Dermis microvascular lymphatic vessel endothelial cell (primary cell): ENCODE measurements at regions not wholly inside any gene's neighbourhood (a gene's known extent, or its start where the extent isn't known, plus 50 kb on each side); places are given as distances from the start of the nearest gene placed in this dataset.

Source experiments
- DNase-seq, 2 donors: peaks; one replicate each; pipeline versions ENCODE4 v3.0.0 to v3.0.0-alpha.2; 2010; ENCODE audit warnings: low read depth in 2 of 2

DNA sequence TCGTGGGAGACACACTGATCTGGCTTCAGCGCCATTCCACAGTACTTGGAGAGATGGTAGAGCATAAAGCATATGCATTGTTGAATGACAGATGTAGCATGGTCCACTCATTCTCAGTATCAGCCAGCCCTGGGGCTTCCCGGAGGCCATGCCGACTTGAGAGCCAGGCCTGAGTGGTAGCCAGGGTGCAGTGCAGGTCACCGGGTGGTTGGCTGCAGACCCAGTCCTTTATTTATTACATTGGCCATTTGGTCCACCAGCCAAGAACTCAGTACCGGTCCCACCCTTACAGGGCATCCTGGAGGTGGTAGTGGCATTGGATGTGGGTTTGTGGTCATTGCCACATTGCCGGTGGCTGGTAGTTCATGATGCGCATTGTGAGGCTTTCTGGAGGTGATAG lies 121.6 kb upstream of the RTL1 start:
- DNase-seq, result no peak

DNA sequence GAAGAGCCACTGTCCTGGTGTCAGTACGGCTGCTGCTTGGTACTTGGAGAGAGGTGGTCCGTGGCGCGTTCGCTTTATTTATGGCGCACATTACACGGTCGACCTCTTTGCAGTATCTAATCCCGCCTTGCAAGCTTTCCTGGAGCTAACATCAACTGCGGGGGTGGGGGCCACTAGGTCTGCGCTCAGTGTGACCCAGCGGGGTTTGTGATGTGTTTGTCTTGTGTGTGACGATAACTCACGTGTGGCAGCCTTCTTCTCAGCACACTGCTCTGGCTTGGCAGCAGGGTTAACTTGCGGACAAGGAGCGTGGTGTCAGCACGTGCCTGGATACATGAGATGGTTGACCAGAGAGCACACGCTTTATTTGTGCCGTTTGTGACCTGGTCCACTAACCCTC lies 122.2 kb upstream of the RTL1 start:
- no peak for DNase-seq

DNA sequence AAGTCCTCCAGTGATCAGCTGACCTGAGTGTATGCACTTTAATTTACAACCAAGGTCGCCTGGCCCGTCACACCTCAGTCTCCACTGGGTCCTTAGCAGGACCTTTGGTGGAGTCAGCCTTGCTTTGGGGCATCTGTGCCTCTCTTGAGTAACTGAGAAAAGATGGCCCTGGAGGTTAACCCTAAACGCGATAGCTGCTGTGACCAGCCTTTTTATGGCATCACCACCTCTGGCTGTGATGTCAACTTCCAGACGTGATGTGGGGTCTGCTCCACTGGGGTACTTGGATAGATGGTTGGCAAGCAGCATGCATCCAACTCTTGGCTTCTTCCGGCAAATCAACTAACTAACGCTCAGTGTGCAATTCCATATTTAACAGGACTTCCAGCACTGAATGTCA lies 122.8 kb upstream of the RTL1 start:
- DNase-seq, result no peak

DNA sequence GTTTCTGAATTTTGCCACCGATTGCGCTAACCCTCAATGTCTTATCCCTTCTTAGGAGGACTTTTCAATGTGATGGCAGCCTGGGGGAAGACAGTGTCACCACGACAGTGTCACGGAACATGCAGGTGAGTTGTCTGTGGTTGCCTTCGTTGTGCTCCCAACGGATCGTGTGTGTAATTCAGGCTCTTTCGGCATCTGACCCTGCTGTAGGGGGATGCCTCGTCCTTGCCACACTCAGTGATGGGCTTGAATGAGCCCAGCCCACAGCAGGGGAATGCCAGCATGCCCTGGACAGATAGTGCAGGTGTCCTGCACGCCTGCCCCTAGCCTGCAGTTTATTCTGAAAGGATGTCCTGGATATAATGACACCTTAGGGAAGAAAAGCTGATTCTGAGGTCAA lies 123.8 kb upstream of the RTL1 start:
- DNase-seq, result no peak

DNA sequence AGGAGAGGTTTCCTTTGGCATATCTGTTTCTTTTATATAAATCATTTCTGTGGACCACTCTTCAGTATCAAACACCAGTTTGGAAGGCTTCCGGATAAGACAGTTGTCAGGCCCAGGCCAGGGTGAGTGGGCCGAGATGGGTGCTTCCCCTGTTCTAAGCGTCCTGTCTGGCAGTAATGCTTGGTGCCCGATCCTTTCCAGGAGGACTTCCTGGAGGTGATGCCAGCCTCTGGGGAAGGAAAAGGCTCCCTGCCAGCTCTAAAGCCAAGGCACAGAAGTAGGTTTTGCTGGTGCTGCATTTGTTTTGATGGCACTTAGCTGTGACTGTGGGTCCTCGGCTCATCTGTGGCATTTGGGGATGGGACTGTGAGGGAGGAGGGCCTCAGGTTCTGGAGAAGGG lies 124.4 kb upstream of the RTL1 start:
- DNase-seq, result no peak

DNA sequence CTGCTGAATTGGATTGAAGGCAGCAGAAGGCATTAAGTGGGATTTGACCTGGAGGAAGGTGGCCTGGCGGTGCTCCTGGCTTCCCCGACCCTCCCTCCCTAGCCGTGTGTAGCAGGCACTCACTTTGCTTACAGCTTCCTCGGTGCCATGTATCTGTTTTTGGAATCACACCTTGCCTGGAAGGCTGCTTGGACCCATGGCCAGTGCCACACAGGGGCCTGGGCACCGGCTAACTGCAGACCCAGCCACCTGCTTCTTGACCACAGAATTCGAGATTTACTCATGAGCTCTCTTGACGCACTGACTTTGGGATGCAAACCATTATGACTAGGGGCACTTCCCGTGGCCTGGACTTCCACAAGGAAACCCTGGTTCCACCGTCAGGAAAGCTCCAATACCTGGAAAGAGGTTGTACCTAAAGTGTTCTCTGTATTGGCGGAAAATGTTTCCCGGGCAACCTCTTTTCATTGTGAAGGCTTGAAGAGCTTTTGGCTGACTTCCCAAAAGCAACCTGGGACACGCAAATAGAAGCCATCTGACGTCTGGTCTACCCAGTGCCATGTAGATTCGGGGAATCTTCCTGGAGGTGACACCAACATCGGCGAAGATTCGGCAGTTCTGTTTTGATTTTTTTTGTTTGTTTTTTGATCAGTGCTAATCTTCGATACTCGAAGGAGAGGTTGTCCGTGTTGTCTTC lies 125.6 kb upstream of the RTL1 start:
- DNase-seq, result no peak

DNA sequence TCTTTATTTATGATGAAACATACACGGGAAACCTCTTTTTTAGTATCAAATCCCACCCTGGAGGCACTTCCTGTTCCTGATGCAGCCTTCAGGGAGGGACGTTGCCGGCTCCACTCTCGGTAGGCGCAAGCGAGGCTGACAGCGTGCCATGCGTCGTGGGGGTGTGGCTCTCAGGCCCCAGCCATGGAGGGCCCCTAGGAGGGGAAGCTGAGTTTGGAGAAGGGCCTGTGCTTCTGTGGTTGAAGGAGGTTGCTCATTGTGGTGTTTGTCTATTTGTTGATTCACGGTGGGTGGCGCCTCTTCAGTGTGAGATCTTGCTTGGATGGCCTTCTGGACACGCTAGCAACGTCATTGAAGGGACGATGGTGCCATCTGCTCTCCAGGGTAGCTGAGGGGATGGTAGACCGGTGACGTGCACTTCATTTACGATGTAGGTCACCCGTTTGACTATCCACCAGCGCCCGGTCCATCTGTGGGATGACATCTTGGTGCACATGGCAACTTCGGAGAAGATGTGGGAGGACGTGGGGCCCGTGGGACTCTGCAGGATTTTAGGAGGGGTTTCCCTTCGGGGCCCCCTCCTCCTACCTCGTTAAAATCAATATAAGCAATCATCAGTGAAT lies 126.3 kb upstream of the RTL1 start:
- DNase-seq, result no peak

DNA sequence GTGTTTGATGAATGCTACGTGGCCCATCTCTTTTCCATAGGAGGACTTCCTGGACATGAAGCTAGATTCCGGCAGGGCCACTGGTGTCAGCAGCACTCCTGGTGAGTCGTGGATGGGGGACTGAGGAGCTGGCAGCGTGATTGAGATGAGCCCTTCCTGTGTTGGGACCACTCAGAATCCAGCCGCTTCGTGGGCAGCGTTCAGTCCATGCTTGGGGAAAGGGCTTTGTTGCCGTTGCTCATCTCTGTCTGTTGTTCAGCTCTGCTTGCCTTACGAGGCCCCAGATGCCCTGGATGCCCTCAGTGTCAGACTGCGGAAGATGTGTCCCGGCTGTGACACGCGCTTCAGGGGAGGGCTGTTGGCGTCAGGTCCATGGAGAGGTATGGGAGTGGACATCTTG lies 127.1 kb upstream of the RTL1 start:
- DNase-seq, result no peak

DNA sequence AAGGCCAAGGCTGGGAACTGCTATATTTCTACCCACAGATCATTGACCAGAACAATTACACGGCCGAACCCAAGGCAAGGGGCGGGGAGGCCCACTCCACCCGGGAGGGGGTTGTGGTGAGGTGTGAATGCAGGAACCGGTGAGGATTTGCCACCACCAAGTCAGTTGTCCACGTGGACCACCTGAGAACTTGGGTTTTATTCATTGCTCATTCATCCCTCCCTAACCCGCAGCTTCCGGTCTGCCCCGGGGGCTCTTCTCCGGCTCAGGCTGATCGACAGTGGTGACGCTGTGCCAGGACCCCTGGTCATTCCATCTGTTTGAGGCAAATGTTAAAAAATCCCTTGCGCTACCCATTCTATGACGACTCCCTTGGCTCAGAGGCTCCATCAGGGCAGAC lies 127.7 kb upstream of the RTL1 start:
- no peak for DNase-seq

DNA sequence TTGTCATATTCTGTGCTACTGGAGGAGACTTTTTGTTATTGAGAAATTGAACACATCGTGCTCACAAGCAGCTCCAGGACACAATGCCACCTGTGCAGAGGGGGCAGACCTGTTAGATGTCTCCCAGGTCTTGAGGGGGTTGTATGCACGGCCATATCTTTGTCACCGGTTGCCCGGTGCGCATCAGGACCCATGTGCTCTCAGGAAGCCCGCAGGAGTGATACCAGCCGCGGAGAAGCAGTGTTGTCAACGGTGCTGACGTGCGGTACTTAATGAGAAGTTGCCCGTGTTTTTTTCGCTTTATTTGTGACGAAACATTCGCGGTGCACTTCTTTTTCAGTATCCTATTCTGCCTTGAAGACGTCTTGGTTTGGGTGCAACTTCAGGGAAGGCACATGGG lies 128.2 kb upstream of the RTL1 start:
- no peak for DNase-seq

DNA sequence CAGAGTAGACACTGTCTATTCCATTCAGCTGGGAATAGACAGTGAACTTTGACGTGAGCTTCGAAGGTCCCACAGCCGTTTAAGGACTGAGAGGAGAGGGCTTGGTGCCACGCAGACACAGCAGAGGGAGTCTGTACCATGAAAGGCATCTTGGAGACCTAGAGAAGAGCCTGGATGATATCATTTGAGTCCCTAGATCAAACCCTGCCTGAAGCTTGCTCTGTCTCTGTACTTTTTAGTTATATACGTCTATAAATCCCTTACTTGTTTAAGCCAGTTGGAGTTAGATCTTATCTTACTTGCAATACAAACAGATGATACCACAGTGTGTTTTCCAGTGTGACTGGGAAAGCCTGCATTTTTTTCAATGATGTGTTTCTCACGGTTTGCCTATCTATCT lies 128.9 kb upstream of the RTL1 start:
- DNase-seq, result no peak

DNA sequence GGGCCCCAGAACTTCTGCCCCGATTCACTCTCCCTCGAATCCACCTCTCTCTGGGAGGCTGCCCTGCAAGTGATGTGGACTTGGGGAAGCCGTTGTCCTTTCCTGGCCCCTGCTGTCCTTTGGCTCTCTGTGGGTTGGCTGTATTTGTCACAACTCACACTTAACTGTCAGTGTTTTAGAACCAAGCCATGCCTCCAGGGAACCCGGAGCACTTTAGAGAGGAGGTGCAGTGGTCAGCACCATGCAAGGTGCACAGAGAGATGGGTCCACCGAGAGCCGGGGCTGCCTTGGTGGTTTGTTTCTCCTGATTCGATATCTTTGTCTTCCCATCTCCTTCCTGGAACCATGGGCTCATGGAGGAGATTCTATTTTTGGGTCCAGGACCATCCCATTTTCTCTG lies 129.5 kb upstream of the RTL1 start:
- no peak for DNase-seq

DNA sequence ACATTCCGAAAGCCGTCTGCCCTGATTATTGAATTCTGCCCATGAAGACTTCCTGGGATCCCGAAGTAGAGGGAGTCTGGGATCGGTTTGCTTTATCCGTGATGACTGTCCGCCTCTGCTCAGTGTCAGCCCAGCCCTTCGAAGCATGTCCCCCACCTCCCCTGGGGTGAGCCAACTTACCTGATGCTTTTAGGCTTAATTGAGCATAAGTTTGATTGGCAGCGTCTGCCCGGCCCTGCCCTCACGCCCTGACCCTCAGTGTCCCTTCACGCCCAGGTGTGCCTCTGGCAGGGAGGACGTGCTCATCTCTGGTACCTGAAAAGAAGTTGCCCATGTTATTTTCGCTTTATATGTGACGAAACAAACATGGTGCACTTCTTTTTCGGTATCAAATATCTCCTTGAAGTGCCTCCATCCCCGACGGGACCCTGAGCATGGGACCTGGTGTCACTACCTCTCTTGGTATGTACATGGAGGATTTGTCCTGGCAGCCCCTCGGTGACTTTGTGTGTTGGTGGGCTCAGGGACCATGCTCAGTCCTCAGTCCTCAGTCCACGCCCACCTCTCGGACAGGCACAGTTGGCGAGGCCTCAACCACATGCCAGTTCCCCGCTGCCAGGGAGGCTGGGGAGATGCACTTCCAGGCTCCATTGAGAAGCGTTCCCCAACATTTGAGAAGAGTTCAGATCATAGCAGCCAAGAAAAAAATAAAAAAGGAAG lies 130.1 kb upstream of the RTL1 start:
- DNase-seq, result no peak

DNA sequence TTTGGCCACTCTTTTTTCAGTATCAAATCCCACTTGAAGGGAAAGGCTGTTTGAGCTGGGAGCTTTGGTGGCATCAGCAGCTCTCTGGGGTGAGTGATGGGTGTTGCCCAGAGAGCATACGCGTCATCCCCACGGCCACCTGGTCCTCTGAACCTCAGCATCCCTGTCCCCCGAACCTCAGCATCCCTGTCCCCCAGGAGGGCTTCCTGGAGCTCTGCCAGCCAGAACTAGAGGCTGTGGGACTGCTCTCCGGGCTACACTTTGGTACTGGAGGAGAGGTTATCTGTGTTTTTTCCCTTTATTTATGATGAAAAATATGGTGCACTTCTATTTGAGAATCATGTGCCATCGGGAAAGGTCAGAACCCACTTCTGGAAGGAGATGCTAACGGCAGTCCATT lies 131.5 kb upstream of the RTL1 start:
- no peak for DNase-seq

DNA sequence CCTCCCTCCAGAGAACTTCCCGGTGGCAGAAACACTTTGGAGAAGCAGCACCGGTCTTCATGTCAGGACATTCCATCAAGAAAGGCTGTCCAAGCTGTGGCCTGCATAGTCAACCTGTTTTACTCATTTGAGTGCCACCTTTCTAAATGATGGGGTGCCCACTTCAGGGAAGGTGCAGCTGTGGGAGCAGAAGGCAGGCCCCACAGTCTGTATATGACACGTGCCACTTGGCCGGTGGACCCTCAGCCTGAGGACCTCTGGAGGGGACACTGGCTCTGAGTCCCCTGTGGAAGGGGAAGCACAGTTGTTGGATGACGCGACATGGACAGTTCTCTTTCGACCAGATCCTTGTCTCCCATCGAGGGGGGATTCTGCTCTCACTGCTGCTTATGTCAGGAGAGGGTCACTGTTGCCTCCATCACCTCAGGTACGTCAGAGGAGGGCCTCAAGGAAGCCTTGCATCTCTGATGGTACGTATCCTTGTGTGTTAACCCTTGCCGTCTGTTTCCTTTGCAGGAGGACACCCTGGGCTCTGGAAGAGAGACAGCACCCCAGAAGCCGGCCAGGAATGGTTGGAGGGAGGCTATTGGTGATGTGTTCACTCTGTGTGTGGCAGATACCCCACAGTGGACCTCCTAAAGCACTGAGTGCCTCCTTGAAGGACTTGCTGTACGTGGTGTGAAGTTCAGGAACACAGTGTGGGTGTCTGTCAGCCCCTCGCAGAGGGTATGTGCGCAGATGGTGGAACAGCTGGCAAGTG lies 132.1 kb upstream of the RTL1 start:
- no peak for DNase-seq

DNA sequence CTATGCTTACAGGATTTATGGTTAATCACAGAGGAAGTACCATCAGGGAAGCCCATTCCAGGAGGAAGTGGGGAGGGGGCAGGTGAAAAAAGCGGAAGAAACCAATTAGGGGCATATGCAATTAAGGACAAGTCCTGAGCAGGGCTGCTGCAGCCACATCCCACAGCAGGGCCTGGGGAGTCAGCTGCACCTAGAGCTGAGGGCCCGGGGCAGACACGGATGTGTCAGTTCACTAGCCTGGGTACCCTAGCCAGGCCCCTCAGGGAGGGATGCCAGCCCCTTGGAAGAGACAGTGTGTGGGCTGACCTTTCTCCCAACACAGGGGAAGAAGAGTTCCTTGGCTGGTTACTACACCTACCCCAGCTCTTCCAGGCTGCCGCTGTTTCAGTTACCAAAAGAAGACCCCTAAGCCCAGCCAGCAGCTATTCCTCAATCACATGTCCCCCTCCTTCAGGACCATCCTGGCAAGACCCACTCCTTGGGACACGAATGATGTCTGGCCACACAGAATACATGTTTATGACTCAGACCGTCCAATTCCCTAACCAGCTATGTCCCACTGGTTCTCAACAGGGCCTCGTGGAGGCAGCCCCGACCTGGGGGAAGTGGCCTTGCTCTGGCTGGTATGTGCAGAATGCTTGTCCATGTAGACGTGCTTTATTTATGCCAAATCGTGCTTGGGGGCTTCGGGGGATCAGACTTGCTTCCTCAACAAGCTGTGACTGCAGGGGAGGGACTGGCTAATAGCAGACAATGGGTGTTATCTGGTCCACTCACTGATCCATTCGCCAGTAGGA lies 133.7 kb upstream of the RTL1 start:
- no peak for DNase-seq

DNA sequence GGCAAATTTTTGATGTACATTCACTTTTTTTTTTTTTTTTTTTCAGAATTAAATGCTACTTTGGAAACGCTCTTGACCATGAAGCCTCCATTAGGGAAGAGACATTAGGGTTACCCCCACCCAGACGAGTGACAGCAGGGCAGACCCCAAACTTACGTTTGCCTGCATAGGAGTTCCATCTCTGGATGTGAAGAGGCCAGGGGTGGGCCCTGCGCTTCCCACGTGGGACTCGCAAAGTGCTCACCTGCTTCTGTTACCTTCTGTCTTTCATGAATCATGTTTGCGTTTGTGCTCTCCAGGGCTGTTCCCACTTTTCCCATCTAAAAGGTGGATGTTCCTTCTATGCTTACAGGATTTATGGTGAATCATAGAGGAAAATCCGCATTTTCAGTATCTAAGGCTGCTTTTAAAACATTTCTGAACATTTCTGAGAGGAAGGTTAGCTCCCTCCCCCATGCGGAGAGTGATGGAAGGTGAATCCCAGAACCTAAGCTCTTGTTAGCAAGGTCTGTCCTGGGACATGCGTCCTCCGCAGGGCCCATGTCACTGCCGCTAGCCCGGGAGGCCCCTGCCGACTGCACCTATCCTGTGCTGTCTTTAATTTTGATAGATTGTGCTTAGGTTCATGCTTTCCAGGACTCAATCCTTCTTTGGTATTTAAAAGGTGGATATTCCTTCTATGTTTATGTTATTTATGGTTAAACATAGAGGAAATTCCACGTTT lies 135.7 kb upstream of the RTL1 start:
- no peak for DNase-seq

DNA sequence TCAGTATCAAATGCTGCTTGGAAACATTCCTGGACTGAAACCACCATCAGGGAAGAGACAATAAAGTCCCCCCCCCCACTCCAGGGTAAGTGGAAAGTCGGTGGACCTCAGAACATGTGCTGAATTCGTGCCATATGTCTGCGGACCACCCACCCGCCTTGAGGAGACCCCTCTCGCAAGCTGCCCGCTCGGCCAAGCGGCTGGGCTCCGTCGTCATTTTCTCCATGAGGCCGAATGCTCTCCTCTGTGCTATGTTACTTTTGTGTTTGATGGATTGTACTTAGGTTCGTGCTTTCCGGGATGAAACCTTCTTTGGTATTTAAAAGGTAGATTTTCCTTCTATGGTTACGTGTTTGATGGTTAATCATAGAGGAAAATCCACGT lies 136.2 kb upstream of the RTL1 start:
- no peak for DNase-seq

DNA sequence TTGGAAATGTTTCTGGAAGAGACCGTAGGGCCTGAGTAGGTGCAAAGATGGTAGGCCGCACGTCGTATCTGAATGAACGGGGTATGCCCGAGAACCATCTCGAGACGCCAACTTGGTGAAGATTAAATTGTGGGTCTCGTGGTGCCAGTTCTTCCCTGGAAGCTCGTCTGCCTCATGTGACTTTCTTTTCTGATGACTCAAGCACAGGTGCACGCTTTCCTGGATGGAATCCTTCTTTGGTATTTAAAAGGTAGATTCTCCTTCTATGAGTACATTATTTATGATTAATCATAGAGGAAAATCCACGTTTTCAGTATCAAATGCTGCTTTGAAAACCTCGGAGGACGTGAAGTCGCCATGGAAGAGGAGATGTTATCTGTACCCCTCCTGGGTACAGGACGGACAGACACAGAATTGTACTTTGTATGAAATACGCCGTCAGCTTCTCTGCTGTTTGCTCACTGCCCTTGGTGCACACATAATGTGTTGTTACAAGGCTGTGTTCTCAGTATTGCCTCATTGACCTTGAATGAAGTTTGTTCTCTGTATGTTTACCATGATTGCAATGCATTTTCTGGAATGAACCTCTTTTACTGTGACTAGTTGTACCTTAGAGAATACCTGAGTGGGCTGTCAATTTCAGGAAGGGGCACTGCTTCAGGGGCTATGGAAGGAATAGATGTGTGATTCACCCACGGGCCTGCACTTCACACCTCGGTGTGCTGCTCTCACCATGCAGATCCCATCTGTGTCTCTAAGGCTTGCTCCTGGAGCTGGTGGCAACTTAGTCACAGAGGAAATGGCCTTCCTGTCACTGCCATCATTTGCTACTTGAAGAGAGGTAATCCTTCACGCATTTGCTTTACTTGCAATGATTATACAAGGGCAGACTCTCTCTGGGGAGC lies 137.3 kb upstream of the RTL1 start:
- no peak for DNase-seq

DNA sequence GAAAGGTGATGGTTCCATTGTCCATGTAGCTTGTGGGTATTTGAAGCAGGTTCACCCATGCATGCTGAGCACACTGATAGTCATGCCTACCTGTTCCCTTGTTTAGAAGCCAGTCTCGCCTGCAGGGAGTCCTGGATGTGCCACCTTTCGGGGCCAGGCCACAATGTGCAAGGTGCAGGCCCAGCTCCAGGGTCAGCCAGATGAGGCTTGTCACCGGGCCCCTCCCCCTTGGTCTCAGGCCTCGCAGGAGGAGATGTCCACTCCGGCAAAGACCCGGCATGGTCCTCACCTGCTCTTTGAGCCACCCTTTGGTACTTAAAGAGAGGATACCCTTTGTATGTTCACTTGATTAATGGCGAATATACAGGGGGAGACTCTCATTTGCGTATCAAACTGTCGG lies 140.4 kb upstream of the RTL1 start:
- no peak for DNase-seq
